Hematopoietic multipotent progenitor cell treated with erythropoietin and hydrocortisone succinate and interleukin-3 and kit ligand, for 8 days (in vitro differentiated cells): ENCODE measurements at regions not wholly inside any gene's neighbourhood (a gene's known extent, or its start where the extent isn't known, plus 50 kb on each side); places are given as distances from the start of the nearest gene placed in this dataset.
A peak's percentile ranks its signal among the peaks of the same experiment; 100 is the strongest.

ENCODE experiments used
- DNase-seq: peaks from one replicate; pipeline ENCODE4 v3.0.0-alpha.2; 2015

DNA sequence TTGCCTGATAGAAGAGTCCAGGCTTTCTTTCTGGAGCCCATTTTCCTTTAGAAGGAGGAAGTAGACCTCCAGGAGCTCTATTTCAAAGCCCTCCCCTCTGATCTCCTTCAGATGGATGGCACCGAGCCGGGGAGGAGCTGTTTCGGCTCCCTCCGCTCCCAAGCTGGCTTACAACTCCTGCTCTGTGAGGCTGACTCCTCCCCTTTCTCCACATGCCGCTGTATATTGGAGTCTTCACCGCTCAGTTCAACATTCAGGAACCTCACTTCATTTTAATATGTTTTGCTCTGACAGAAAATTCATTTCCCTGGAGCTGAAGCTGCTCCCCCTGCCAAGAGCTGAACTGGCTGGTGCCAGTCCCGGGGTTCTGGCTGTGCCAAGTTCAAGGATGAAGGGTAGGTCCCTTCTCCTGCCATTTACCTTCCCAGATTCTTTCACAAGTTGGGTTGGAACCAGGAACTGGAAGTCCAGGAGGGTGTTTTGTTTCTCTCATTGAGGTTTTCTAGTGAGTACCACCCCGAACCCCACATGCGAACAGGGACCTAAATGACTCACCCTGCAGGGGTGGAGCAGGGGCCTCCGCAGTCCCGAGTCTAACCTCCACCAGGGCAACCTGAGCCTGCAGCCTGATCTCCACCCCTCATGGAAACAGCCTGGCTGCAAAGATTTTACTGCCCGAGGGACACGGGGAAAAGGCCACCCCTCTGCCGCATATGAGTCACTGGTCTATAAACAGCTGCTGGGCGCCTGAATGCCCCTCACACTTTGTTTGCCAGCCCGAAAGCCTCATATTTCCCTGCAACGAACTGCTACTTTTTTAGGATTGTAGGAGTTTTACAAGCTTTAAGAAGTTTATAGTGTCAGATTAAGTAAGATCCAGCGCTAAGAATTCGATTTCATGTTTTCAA, 68.6 kb upstream of the FOXA2 start:
- no peak for DNase-seq

DNA sequence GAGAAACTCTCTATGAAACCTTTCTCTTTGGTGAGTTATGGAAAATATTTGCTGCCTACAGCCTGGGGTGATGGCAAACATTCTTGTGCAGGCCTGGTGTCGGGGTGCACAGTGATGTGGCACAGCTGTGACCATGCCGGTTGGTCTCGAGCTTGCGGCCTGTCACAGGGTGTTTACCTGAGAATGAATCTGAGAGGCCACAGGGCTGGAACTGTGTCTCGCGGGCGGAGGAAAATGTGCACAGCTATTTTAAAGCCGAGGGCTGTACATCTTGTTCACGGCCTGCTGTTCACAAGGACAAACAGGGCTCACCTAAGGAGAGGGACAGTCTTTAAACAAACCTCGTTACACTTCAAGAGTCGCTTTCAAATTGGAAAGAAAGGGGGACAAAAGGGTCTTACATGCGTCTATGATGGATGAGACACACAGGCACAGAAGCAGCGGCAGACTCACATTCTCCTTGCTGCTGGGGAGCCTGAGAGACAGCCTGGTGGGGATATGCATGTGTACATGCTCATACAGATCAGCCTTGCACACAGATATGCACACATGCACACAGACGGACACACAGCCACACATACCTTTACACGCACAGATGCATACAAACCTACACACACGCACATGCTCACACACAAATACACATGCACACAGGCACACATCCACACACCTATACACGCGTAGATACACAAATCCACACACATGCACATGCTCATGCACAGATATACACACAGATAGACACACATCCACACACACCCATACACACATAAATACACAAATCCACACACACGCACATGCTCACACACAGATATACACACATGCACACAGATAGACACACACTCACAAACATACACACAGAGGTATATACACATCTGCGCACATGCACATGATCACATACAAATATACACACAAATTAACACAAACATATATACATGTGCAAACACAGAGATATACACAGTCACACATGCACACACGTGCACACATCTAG, 69.6 kb upstream of the FOXA2 start:
- DNase-seq, result no peak

DNA sequence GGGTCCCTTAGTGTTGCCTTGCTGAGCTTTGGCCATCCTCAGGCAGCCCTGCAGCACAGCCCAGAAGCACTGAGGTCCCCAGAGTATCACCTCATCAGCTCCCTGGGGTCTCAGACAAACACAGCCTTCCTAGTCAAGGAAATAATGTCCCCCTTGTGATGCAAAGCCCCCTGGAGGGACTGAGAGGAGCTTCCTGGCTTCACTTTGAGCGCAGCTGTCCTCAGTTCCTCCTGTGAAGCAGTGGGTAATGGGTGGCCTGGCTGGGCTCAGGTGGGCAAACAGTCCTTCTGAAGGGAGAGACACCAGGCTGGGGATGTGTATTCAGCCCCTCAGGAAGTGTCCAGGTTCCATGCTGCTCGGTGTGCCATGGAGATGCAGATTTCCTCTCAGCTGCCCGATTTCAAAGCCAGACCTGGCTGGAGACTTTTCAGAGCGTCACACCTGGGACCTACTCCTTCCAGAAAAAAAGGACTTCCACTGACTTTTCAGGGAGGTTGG, 79.2 kb upstream of the FOXA2 start:
- no peak for DNase-seq

DNA sequence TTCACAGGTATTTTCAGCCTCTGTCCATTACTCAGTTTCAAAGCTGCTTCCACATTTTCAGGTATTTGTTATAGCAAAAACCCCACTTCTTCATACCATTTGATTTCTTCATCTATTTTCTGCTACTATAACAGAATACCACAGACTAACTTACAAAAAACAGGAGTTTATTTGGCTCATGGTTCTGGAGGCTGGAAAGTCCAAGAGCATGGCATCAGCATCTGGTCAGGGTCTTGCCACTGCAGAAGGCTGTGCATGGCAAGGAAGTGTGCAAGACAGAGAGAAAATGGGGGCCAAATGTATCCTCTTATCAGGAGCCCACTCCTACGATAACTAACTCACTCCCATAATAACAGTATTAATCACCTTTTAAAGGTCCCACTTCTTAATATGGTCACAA, 82.8 kb upstream of the FOXA2 start:
- no peak for DNase-seq

DNA sequence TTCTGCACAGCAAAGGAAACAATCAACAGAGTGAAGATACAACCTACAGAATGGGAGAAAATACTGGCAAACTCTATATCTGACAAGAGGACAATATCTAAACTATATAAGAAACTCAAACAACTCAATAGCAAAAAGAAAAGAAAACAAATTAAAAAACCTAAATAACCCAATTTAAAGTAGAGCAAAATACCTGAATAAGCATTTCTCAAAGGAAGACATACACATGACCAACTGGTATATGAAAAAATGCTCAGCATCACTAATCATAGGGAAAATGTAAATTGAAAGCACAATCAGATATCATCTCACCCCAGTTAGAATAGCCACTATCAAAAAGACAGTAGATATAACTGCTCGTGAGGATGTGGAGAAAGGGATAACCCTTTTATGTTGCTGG, 87.8 kb upstream of the FOXA2 start:
- no peak for DNase-seq

DNA sequence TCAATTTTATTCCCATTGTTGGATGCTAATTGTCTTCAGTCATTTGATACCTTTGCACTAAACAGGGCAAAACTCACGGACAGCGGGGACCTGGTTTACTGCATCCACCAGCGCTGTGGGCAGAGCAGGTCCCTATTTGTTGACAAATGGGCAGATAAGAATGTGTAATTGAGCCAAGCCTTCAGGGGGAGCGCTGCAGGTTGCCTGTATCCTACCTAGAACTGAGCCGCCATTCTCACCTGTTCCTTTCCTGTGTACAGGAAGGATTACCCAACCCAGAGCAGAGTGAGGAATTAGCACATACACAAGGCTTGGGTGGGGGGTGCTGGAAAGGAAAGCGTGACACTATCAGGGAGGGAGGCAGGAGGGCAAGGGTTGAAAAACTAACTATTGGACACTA, 89.1 kb upstream of the FOXA2 start:
- no peak for DNase-seq

DNA sequence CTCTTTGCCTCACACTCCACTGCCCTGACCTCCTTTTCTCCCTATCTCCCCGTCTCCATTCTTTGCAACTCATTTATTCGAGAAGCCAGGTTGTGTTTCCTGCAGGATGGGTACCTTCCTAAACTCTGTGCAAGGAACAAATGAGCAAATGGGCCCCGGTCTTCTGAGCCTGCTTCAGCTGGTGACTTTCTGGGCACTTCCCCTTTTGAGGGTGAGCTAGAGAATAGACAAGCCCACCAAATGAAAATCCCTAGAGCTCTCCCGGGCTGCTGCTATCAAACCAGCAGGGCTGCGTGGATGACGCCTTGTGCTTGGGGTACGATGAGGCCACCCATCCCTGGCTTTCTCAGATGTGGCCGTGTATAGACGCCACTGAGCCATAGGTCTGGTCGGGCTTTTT, 91.0 kb upstream of the FOXA2 start:
- no peak for DNase-seq

DNA sequence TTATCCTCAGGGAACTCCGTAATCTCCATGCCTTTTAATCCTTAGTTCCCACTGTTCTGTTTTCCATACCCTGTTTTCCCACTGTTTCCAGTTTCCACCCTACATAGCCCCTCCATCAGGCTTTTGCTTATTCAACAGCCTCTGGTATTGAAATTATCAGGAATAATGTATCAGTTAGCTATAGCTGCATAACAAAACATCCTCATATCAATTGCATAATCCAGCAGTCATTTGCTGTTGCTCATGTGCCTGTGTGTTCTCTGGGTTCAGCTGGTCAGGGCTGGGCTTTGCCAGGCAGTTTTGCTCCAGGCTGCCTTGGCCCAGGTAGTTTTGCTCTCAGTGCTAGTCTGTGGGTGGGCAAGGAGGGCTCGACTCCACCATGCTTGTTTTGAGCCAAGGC, 94.3 kb upstream of the FOXA2 start:
- no peak for DNase-seq

DNA sequence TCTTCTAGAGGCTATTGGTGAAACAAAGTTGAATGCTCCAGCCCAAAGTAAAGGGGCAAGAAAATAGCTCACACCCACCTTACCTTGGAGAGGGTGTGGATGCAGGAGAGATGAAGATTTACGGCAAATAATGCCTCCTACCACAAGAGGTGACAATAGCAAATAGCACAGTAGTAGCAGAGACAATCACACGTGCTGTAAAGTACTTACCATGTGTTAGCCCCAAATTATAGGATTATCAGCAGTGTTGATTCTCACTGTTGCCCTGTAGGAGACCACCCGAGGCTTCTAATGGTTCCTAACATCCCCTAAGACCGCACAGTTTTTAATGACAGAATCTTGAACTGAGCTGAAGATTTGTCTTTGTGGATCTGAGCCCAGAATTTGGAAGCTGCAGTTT, 94.8 kb upstream of the FOXA2 start:
- no peak for DNase-seq

DNA sequence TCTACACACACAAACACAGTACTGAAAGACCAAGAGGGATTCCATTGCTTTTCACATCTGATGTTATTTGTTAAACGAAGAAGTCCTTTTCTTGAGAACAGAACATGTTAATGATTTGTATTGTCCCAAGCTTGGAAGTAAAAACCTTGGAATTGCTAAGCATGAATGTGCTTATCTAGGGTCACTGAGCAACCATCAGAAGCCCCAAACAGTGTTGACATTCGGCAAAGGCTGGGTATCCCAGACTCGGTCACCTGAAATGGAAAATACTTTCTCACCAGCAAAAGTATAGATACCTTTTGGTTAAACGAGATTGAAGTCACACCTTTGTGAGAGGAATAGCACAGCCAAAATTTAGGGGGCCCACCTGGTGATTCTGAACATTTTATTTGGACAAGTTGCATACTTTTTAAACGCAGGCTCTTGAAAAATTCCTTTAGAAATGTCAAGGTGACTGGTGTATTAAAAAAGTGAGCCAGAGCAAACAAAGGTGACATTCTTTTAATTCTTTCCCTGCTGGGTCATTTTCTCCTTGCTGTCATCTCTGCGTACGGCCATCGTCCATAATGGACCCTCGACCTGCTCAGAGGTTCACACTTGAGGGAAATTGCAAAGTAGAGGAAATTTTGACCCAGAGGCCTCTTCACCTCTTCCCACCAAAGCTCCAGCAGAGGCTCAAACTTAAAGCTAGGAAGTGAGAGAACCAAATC, 95.8 kb upstream of the FOXA2 start:
- DNase-seq, result no peak

DNA sequence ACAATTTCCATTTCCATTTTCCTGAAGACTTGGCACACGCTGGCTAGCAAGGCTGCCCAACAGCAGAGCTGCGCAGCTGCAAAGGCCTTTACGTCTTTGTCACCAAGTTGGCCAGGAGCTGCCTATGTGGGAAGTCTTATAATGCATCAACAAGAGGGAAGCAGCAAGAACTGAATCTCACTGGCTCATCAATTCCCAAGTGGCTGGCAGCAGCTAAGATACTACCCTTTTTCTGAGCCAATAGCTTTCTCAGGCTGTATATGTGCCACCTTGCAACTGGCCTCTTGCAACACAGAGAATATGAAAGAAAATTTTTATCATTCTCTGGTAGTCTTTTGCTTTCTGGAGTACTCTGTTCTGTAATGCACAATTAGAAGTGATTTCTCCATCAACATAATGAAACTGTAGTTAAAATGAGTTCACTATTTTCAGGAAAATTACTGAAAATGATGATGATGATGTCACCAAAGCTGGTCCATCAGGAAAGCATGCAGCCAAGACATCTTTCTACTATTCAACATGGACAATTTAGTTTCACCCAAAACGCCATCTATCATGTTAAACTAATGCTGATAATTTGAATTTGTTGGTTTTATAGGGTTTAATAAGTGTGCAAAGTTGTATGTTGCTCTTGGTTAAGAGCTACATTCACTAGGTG, 97.3 kb upstream of the FOXA2 start:
- DNase-seq, result no peak

DNA sequence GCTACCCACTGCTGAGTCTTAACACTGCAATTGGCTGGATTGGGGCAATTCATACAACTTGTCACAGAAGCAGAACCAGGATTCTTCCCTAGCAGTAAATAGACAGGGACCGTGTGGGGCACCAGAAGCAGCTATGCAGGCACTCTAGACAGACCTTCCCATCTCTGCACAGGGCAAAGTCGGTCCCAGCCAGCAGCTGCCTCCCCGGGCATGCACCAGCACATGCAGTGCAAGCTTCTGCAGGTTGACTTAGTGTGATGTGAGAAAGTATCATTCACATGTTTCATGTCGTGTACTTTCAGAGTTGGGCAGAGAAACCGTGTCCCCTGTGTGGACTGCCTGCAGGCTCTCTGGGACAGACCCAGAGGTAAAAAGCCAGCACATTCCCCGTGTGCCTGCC, 98.0 kb upstream of the FOXA2 start:
- DNase-seq, result no peak

DNA sequence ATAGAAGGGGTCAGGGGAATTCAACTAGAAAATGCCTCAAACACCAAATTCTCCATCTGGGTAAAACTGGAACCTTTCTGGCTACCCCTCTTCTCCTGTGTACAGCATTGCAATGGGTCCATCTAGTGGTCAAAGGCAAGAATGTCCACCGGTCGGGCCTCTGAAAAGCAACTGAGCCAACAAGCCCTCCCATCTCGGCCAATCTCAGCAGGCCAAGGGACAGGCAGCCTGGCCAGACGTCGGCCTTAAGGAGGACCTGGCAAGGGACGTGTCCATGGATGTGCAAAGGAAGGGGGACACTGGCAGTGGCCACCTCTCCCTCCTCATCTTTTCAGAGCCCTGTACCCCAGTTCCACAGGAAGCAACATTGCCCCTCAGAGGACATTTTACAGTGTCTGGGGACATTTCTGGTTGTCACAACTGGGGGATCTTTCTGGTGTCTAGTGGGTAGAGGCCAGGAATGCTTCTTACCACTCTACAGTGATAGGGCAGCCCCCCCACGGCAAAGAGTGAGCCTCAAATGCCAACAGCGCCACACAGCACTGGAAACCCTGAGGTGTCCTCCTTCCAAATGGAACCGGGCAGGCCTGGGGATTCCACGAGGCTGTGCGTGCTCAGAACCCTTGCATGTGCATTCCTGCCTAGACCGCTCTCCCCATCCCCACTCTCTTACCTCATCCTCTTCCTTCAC, 99.8 kb upstream of the FOXA2 start:
- DNase-seq, result peak; percentile 68

DNA sequence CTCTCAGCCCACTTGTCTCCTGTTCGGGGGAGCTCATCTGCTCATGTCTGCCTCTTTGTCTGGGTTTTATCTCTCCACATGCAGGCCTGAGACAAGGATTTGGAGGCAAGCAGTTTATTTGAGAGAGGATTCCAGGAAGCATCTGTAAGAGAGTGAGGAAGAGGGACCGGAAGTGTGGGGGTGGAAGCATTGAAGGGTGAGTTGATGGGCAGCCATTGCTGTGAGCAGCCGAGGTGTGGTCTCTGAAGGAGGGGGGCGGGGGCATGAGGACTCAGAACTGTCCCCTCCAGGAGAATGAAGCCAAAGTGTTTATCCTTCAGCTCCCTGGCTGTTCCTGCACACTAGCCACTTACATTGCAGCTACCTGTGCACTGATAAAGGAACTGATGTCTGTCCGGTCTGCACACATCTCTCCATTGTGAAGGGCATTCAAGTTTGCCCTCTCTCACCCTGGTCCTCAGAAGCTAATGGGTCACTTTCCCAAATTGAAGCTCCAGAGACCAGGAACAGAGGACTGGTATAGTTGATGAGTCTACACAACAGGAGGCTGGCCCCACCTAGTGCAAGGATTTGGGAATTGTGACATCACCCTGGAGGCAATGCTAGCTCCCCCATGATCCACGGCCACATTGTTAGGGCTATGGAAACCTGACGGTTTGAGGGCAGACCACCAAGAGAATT, 100.5 kb upstream of the FOXA2 start:
- no peak for DNase-seq

DNA sequence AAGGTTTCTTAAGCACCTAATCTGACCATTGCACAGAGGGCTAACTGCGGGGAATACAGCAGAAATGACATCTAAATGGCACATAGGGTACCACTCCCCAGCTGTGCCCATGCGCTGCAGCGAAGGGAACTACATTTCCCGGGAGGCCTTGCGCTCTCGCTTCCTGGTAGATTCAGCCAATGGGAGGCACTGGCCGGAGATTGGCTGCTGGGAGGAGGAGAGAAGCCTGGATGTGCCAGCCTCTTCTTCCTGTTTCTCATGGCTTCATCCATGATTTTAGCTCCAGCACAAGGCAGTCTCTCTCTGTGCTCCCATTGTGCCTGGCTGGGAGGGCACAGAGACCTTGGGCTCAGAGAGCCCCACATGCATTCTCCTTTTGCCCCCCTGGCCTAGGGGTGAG, 101.7 kb upstream of the FOXA2 start:
- peak; percentile 36 for DNase-seq

DNA sequence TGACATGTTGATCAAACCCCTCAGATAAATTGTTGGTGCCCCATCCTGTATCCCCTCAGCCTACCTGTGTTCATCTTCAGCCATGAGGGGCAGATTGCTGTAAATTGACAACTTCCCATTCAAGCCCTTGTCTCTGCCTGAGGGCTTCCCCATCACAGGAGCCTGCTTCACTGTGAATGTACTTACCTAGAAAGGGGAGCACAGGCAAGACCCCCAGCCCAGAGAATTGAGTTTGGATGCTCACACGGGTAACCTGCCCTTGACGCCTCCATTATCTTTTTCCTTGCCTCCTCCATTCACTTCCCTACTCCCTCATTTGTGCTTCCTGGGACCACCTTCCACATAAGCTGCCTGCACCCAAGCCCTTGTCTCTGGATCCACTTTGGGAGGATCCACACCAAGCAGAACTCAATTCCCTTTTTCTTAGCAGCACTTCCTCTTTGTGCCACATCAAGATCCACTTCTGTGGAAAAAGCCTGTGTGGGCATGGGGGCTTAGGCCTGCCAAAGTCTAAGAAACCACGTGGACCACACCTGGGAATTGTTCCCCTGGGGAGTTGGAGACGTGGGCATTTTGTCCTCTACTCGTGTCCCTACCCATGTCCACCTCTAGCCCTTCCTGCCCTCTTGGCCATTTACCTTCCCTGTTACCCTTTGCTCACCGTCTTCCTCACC, 103.4 kb upstream of the FOXA2 start:
- DNase-seq, result no peak

DNA sequence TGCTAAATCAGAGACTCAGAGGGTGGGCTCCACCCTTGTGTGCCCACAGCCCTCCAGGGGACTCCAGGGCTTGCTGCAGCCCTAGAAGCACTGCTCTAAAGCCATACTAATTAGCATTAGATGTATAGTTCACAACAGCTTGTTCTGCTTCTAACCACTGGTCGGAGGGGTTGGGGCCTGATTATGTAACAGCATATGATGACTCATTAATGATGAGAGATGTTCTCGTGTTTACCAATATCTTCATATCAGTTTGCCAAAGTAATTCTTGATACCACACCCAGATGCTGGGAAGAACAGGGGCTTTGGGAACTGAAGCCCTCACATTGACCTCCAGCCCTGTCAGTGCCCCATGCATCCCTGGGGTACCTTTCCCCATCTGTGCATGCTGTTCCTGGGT, 104.1 kb upstream of the FOXA2 start:
- no peak for DNase-seq

DNA sequence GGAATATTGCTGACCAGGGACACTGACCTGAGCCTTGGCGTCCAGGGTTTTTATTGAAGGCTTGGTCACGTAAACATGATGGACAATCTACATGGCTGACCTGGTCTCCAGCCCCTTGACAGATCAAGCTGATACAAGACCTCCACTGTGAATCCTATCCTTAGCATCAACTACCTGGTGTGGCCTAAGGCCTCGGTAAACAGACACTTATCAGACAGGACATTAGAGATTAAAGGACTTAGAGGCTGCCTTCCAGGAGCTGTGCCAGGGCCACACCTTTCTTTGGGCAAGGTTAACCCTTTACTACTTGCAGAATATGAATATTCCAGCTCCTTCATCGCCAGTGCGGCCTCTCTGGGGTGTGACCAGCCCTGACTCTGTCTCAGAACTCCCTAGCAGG, 104.9 kb upstream of the FOXA2 start:
- DNase-seq, result no peak

DNA sequence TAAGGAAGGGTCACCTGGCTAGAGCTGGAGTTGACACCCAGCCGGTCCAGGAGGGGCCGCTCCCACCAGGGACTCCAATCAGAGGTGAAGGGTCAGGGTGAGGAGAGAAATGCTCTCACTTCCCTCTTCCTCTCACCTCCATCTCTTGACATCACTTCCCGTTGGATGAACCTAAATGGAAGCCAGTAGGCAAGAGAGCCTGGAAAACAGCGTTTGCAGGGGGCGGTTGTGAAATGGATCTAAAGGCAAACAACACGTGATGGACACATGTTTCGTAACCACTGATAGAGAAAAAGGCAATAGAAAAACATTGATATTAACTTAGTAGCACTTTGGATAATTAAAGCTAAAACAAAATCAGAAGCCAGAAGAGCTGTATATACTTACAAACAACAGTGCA, 105.6 kb upstream of the FOXA2 start:
- no peak for DNase-seq

DNA sequence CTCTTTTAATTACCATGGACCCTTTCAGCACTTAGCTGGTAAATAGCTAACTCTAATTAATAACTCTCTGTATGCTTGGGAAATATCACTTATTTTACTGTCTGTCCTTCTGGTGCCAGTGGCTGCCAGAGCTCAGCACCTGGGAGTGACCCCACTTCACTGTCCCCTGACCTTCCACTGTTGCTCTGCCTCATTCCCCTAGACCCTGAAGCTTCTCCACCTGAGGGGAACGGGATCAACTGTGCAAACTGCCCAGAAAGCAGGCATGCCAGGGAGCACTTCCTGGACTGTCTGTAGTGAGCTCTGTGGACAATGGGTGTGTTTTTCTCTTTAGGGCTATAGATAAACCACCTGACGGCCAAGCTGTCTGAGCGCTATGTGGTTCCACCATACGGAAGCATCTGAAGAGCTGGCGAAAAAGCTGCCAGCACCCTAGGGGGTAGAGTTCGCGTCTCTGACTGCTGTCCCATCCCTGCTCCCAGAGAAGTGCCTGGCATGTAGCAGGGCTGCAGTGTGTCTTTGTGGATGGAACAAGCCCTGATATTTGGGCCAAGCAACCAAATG, 106.3 kb upstream of the FOXA2 start:
- DNase-seq, result no peak
